Stimulated activated CD4-positive, alpha-beta T cell treated with anti-CD3 and anti-CD28 coated beads, Interleukin-1b, Interleukin-23, amount 100 ng/mL, for 4 hours (primary cell): ENCODE measurements at regions not wholly inside any gene's neighbourhood (a gene's known extent, or its start where the extent isn't known, plus 50 kb on each side); places are given as distances from the start of the nearest gene placed in this dataset.

ENCODE experiments used
- DNase-seq, 2 donors: peaks; one replicate each; pipeline ENCODE4 v3.0.0-alpha.2; 2020; ENCODE audit warnings: low read depth in 2 of 2

GRCh38 chr21:35373998-35374397, 324.9 kb upstream of the RUNX1 start:
- DNase-seq: no peak

GRCh38 chr21:35372201-35372600, 323.1 kb upstream of the RUNX1 start:
- no peak for DNase-seq

GRCh38 chr21:35370671-35371070, 321.6 kb upstream of the RUNX1 start:
- no peak for DNase-seq

GRCh38 chr21:35370071-35370470, 321.0 kb upstream of the RUNX1 start:
- DNase-seq: no peak

- DNase-seq: no peak
These were observed 319.2 kb upstream of the RUNX1 start for GRCh38 chr21:35368326-35368725.

GRCh38 chr21:35367553-35367952, 318.5 kb upstream of the RUNX1 start:
- no peak for DNase-seq

GRCh38 chr21:35366394-35367080, 317.4 kb upstream of the RUNX1 start:
- DNase-seq: no peak

- no peak for DNase-seq
These were observed 314.4 kb upstream of the RUNX1 start for GRCh38 chr21:35363458-35363857.

- no peak for DNase-seq
These were observed 312.9 kb upstream of the RUNX1 start for GRCh38 chr21:35361988-35362387.

GRCh38 chr21:35360870-35361570, 311.9 kb upstream of the RUNX1 start:
- no peak for DNase-seq

GRCh38 chr21:35359076-35359475, 310.0 kb upstream of the RUNX1 start:
- DNase-seq: no peak

GRCh38 chr21:35358008-35358407, 308.9 kb upstream of the RUNX1 start:
- no peak for DNase-seq

GRCh38 chr21:35357041-35357780, 308.1 kb upstream of the RUNX1 start:
- DNase-seq: no peak

- DNase-seq: no peak
These were observed 305.0 kb upstream of the RUNX1 start for GRCh38 chr21:35354078-35354477.

- DNase-seq: no peak
These were observed 303.7 kb upstream of the RUNX1 start for GRCh38 chr21:35352793-35353192.

- no peak for DNase-seq
These were observed 303.1 kb upstream of the RUNX1 start for GRCh38 chr21:35352066-35352770.

- no peak for DNase-seq
These were observed 302.3 kb upstream of the RUNX1 start for GRCh38 chr21:35351434-35351833.

GRCh38 chr21:35350965-35351364, 301.9 kb upstream of the RUNX1 start:
- no peak for DNase-seq

GRCh38 chr21:35349376-35350080, 300.4 kb upstream of the RUNX1 start:
- DNase-seq: no peak

- DNase-seq: no peak
These were observed 299.6 kb upstream of the RUNX1 start for GRCh38 chr21:35348686-35349085.

GRCh38 chr21:35346697-35347096, 297.6 kb upstream of the RUNX1 start:
- no peak for DNase-seq

GRCh38 chr21:35345954-35346353, 296.9 kb upstream of the RUNX1 start:
- no peak for DNase-seq
